AG09309 (cell line): ENCODE measurements at regions not wholly inside any gene's neighbourhood (a gene's known extent, or its start where the extent isn't known, plus 50 kb on each side); places are given as distances from the start of the nearest gene placed in this dataset.

Experiments used
- DNase-seq: peaks from one replicate; pipeline ENCODE4 v3.0.0-alpha.2; 2010; ENCODE audit warnings: low read depth
- H3K4me3 ChIP-seq: 2 replicates; pipeline ENCODE4 v1.5.1; 2011; ENCODE audit warnings: mild to moderate bottlenecking, low read depth, low read length, moderate library complexity; ENCODE audit not compliant: control insufficient read depth
- CTCF ChIP-seq: IDR thresholded peaks from 2 replicates; pipeline ENCODE4 v1.5.1; 2011; ENCODE audit warnings: mild to moderate bottlenecking, low read depth, low read length, inconsistent platforms; ENCODE audit not compliant: insufficient read depth, control insufficient read depth; ENCODE audit errors: missing control alignments

- no peak overlapping the region for H3K4me3 ChIP-seq
- TF ChIP-seq CTCF, result no peak
- no peak for DNase-seq
Measured at GRCh38 chr3:21056293-21056692, 694.7 kb downstream of the ZNF385D start.

GRCh38 chr3:21055015-21055414 lies 696.0 kb downstream of the ZNF385D start:
- no peak for DNase-seq
- TF ChIP-seq CTCF, result no peak
- no peak overlapping the region for H3K4me3 ChIP-seq

GRCh38 chr3:21054064-21054463 lies 696.9 kb downstream of the ZNF385D start:
- no peak overlapping the region for H3K4me3 ChIP-seq
- no peak for DNase-seq
- no peak for TF ChIP-seq CTCF

- TF ChIP-seq CTCF, result no peak
- no peak overlapping the region for H3K4me3 ChIP-seq
- no peak for DNase-seq
Measured at GRCh38 chr3:21049334-21050062, 701.5 kb downstream of the ZNF385D start.

- DNase-seq, result no peak
- no peak overlapping the region for H3K4me3 ChIP-seq
- no peak for TF ChIP-seq CTCF
Measured at GRCh38 chr3:21043139-21043538, 707.9 kb downstream of the ZNF385D start.

GRCh38 chr3:21042184-21042583 lies 708.8 kb downstream of the ZNF385D start:
- H3K4me3 ChIP-seq, result no peak overlapping the region
- no peak for DNase-seq
- TF ChIP-seq CTCF, result no peak
